ENCODE measurements at regions not wholly inside any gene's neighbourhood (a gene's known extent, or its start where the extent isn't known, plus 50 kb on each side); places are given as distances from the start of the nearest gene placed in this dataset.

- Histone ChIP-seq H3K4me1 (ENCODE audit: insufficient read depth, low read length) (no peaks in the 10 kb centered on the region), H2AFZ (ENCODE audit: low read length) (no peak overlapping the region), H3K4me2 (ENCODE audit: insufficient read depth, insufficient read length, low read length) (no peak overlapping the region), H3K27ac (ENCODE audit: insufficient read length, low read depth, low read length) (no peak overlapping the region), H3K9me3 (ENCODE audit: control insufficient read depth, low read depth, low read length) (no peaks in the 10 kb centered on the region), H2BK120ac (ENCODE audit: low read depth, low read length, poor library complexity, severe bottlenecking) (no peak overlapping the region), H2BK15ac (ENCODE audit: low read depth, low read length) (no peak overlapping the region), H2BK5ac (ENCODE audit: insufficient read length, low read length) (no peak overlapping the region), H4K20me1 (ENCODE audit: control insufficient read depth, insufficient read depth, insufficient read length) (no peaks in the 10 kb centered on the region), H3K23ac (ENCODE audit: insufficient read length, low read depth, low read length) (no peak overlapping the region), H3T11ph (ENCODE audit: low read length) (no peak overlapping the region), H3K4ac (ENCODE audit: low read depth, low read length) (no peak overlapping the region), H2BK20ac (ENCODE audit: low read depth, low read length, poor library complexity, severe bottlenecking) (no peak overlapping the region), H3K79me1 (ENCODE audit: insufficient read depth, low read depth, low read length, poor library complexity, severe bottlenecking) (no peaks in the 10 kb centered on the region), H4K91ac (ENCODE audit: insufficient read length, low read depth, low read length) (no peak overlapping the region), H3K18ac (ENCODE audit: insufficient read length, low read depth, low read length) (no peak overlapping the region), H3K23me2 (ENCODE audit: insufficient read length, low read depth, low read length, poor library complexity, severe bottlenecking) (no peaks in the 10 kb centered on the region), H4K8ac (replicated peaks; ENCODE audit: insufficient read length, low read depth, low read length) (no peak overlapping the region), H2BK12ac (ENCODE audit: insufficient read length, low read depth, low read length) (no peak overlapping the region), H3K27me3 (ENCODE audit: insufficient read depth, low read length) (no peaks in the 10 kb centered on the region), H3K9ac (ENCODE audit: extremely low read depth, insufficient read length, low read length) (no peak overlapping the region), H4K5ac (ENCODE audit: insufficient read length, low read depth, low read length) (no peak overlapping the region), H3K14ac (ENCODE audit: insufficient read depth, low read length) (no peak overlapping the region), H3K56ac (ENCODE audit: insufficient read length, low read depth, low read length) (no peak overlapping the region), H3K79me2 (ENCODE audit: insufficient read depth, low read length) (no peaks in the 10 kb centered on the region), H2AK5ac (ENCODE audit: insufficient read length, low read length) (no peak overlapping the region)
- Mint-ChIP-seq H3K4me1 (no peaks in the 10 kb centered on the region), H3K36me3 (ENCODE audit: insufficient read depth in 1 of 3, low read depth in 3 of 3) (0 out of 7 replicates have a peak, but pooled peaks cover 0 to 4% (median 0%) of the 10 kb centered on the region in 3 experiments), H3K9me3 (peaks cover 4 to 8% of the 10 kb centered on the region in 2 experiments; a peak in 4 of 5 replicates), H3K27ac (no peak overlapping the region; a peak in 1 of 7 replicates), H3K27me3 (ENCODE audit: low read depth) (no peaks in the 10 kb centered on the region), H3K4me3 (no peak overlapping the region)
- WGBS (ENCODE audit: extremely low coverage, insufficient read length, low lambda C conversion rate) = no CpG with 5 or more reads among the region's 5 CpGs
- no peak for DNase-seq
- TF ChIP-seq, protein P1, sequence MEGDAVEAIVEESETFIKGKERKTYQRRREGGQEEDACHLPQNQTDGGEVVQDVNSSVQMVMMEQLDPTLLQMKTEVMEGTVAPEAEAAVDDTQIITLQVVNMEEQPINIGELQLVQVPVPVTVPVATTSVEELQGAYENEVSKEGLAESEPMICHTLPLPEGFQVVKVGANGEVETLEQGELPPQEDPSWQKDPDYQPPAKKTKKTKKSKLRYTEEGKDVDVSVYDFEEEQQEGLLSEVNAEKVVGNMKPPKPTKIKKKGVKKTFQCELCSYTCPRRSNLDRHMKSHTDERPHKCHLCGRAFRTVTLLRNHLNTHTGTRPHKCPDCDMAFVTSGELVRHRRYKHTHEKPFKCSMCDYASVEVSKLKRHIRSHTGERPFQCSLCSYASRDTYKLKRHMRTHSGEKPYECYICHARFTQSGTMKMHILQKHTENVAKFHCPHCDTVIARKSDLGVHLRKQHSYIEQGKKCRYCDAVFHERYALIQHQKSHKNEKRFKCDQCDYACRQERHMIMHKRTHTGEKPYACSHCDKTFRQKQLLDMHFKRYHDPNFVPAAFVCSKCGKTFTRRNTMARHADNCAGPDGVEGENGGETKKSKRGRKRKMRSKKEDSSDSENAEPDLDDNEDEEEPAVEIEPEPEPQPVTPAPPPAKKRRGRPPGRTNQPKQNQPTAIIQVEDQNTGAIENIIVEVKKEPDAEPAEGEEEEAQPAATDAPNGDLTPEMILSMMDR (conservative IDR thresholded peaks at IDR 0.05) = no peak
These were observed 810.6 kb downstream of the EPHA7 start for GRCh38 chr6:92608751-92609150.

Measured in H9 (cell line).